Esophagus mucosa (tissue), 1 donor: ENCODE measurements at regions not wholly inside any gene's neighbourhood (a gene's known extent, or its start where the extent isn't known, plus 50 kb on each side); places are given as distances from the start of the nearest gene placed in this dataset.

Experiments used
- ATAC-seq: fragments of 200-7000 bp; cut with Tn5 transposase; one replicate; pipeline ENCODE4 v1.9.1; 2020
- donor health status: DM: yes; HTN: yes; CAD: no.

DNA sequence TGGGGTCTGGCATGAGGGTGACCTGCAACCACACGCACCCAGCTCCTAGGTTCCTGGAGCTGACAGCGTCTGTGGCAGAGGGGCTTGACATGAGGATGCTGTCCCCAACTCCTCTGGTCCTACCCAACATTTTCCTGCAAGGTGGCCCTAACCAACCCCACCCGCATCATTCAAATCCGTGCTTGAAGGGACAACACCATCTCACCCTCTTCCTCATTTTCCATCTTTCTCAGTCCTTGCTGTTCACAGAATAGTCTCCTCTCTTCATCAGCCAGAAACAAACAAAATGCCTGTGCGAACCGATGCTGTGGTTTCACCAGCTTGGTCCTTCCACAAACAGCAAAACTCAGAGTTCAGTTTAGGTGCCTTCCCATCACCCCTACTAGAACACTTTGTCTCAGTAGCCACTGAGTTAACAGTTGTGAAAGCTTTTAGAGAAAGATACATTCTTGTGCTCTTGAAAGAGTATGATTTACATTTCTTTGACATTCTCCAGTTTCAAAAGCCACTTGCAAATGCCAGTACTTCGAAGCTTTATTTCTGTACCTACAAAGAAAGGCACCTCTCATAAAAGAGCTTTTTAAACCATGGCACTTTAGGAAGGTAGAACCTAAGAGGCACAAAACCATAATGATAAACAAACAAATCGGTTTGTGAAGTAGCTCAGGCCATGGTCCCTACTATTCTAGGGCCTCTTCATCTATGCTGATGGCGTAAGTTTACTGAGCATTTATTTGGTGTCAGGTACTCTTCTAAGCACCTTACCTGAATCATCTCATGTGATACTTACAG lies 360.1 kb downstream of the SHQ1 start:
- ATAC-seq: no peak

DNA sequence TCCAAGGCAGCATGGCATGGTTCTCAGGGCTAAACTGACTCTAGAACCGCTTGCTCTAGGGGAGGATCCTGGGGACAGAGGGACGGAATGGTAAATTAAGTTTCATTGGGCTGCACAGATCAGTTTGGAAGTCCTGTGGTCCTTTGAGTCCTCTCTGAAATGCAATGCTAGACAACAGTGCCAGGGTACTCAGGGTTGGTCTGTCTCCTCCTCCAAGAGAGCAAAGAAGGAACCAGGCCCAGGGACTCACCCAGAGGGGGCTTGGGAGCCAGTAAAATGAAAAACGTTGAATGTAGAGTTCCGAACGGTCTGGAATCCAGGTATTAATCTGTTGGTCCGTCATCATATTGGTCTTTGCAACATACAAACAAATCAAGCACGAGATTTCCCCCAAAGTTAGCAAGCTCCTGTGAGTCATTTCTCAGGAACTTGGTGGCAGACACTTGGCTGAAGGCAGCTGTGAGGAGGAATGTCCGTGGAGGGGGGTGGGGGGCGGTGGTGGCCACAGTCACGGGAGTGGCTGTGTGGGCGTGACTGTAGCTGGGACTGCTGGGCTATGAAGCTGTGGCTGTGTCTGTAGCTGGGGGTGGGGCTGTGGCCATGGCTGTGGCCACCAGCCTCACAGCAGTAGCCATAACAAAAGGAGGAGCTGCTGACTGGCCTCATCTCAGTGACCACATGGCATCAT lies 361.0 kb downstream of the SHQ1 start:
- ATAC-seq: no peak

DNA sequence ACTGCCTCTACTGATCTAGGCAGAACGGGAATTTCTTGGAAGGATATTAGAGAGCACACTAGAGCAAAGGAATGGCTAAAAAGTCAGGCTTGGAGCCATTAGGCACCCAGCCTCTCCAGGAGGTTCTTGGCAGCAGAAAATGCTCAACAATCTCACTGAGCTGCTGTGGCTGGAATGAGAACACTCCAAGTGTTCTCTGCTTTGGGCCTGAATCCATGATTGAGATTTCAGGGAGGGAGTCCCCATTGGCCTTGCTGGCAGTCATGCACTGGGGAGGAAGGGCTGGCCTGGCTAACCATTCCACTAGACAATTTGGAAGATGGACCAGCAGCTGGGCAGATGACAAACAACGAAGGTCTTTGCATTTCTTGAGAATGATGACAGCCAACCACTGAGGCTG lies 362.6 kb downstream of the SHQ1 start:
- ATAC-seq: no peak

DNA sequence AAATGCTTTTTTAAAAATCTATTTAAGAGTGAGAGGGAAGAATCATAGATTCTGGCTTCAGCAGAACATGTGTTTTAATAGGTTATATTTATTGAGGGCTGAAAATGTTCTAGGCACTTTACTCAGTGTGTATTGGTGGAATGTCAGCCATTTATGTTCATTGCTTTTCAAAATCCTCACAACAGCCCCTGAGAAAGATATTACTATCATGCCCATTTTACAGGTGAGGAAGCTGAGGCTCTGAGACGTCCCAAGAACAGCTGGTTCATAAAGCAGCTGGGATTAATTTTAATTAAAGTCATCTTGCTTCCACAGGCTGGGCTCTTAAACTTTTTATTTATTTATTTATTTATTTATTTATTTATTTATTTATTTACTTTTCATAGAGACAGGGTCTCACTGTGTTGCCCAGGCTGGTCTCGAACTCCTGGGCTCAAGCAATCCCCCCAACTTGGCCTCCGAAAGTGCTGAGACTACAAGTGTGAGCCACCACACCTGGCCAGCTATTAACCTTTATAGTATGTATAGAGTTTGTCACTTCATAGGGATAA lies 364.6 kb downstream of the SHQ1 start:
- no peak for ATAC-seq

DNA sequence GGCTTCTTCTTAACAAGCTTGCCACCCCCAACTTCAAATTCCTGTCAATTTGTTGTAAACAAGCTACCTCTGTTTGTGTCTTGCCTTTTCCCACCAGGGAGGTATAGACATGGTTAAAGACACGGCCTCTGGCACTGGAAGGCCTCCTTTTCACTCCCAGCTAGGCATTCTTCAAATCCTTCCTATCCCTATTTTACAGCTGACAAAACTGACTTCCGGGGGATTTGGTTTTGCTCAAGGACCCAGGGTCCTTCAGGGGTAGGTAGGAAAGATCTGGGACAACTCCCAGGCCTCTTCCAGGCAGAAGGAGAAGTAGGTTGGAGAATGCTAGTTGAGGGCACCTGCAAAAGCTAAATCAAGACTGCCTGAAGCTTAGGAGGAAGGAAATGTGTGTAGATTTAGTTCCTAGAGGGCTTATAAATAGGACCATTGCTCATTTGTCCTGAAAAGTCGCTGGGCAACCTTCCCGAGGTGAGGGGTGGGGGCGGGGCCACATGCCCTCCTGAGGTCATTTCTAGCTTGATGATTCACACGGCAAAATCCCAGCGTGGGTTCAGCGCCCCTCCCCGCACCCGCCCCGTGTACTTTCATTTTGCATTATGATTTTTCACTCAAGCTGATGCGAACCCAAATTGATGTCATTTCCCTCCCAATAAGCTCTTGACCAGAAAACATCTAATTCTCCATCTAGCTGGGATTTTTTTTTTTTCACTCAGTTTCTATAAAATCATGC lies 365.5 kb downstream of the SHQ1 start:
- ATAC-seq: peak; percentile 80

DNA sequence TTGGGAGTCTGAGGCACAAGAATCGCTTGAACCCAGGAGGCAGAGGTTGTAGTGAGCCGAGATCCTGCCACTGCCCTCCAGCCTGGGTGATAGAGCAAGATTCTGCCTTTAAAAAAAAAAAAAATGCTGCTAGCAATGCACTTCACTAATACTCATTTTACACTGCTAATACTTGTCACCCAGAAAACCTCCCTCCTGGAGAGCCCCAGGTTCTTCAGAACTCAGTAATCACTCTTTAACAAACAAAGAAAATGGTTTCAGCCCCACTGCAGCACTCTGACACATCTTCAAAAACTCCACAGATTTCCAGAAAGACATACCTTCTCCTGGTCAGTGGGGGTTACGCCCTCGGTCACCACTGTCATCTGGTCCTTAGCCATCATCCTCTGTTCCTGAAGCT lies 366.7 kb downstream of the SHQ1 start:
- no peak for ATAC-seq

DNA sequence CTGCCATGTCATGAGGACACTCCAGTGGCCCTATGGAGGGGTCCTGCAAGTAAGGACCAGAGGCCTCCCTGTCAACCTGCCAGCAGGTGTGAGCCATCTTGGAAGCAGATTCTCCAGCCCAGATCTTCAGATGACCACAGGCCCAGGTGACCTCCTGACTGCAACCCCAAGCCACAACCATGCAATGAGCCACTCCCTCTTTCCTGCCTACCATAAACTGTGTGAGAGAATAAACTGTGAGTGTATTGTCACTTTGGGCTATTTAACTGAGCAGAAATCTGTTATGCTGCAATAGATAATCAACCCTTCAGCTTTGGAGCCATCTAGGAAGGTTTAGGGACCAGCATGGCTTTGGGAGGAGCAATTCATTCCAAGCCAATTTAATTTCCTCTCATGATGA lies 367.9 kb downstream of the SHQ1 start:
- ATAC-seq: no peak

DNA sequence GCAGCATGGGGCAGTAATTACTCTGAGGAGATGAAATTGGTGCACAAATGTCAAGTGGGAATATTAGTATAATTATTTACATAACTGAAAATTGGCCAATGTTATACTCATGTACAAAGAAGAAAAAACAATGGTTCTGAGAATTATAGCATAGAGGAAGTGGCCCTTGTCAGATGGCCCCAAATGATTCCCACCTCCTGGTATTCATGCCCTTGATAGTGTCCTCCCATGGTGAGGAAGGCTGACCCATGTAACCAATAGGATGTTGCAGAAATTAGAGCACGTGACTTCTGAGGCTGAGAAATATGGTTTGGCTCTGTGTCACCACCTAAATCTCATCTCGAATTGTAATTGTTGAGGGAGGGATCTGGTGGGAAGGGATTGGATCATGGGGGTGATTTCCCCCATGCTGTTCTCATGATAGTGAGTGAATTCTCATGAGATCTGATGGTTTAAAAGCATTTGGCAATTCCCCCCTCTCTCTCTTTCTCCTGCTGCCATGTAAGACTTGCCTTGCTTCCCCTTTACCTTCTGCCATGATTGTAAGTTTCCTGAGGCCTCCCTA lies 368.5 kb downstream of the SHQ1 start:
- no peak for ATAC-seq

DNA sequence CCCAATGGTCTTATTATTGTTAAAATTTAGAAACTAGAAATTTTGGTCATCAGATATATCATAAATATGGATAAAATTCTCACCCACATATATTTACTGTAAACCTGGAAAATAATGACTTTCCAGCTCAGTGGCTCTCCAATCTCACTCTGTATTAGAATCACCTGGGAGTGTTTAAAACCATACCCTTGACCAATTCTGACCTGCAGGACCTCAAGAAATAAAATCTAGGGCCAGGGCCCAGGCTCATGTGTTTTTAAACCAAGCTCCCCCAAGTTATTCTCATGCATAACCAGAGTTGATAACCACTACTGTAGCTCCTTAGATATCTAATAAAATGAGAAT lies 372.1 kb downstream of the SHQ1 start:
- ATAC-seq: no peak

DNA sequence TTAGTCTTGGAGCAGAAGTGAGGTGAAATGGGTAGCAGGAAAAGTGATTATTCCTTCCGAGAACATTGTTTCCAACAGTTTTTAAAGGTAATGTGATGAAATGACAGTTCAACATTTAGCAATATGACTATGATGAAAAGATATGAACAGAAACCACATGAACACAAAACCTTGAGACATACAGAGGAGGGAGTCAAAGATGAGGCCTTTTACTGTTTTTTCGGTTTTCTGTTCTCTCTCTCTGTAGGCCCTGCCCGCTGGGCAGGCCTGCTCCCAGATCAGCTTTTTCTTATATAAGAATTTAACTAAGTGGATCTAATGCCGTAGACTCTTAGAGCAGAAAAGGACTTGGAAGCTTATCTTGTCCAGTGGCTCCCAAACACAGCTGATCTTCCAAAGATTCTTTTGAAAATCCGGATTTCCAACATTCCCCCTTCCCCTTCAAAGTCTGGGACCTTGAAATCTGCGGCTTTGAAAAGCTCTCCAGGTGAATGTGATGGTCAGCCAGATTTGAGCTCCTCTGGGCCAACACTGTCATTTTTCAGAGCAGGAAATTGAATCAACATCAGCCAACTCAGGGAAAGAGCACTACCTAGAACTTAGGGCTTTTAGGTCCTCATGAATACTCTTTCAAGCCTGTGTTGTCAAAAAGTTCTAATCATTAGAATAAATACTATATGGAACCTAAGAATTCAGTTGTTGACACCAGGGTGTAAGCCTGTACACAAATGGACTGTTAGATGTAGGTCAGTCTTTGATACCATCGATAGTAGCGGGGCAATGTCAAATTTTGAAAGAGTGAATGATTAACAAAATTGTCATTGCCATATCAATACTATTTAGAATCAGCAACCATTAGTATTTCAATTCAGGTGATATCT lies 372.7 kb downstream of the SHQ1 start:
- ATAC-seq: no peak

DNA sequence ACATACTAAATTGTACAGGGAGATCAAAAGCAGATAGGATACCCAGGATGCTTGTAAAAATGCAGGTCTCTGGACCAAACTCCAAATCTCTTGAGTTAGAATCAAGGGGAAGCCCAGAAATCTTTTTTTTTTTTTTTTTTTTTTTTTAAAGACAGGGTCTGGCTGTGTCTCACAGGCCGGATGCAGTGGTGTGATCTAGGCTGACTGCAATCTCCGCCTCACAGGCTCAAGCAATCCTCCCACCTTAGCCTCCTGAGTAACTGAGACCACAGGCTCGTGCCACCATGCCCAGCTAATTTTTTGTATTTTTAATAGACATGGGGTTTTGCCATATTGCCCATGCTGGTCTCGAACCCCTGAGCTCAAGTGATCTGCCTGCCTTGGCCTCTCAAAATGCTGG lies 373.5 kb downstream of the SHQ1 start:
- ATAC-seq: no peak

DNA sequence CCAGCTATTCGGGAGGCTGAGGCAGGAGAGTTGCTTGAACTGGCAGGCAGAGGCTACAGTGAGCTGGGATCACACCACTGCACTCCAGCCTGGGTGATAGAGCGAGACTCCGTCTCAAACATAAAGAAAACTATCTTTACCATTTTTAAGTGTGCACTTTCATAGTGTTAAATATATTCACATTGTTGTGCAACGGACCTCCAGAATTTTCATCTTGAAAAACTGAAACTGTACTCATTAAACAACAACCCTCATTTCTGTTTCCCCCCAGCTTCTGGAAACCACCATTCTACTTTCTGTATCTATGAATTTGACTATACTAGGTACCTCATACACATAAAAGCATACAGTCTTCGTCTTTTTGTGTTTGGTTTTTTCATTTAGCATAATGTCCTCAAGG lies 375.1 kb downstream of the SHQ1 start:
- no peak for ATAC-seq

DNA sequence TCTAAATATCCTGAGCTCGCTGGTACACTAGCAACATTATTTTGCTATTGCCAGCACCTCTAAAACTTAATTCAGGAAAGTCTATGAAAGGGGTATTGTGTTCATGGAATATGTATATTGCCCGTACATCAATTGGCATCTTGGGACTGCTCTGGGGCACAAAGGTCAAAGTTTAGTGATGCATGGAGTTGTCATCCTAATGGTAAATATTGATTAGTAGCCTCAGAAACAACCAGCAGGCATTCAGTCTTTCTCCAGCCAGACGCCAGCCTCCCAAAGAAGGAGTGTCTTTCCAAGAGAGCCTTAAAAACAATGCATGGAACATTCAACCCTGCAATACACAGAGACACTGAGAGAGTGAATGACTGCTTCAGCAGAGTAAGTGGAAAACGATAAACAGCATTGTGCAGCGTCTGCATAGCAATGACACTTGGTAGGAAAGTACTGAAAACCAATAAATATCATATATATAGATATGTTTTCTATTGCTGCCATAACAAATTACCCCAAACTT lies 377.3 kb downstream of the SHQ1 start:
- ATAC-seq: no peak

DNA sequence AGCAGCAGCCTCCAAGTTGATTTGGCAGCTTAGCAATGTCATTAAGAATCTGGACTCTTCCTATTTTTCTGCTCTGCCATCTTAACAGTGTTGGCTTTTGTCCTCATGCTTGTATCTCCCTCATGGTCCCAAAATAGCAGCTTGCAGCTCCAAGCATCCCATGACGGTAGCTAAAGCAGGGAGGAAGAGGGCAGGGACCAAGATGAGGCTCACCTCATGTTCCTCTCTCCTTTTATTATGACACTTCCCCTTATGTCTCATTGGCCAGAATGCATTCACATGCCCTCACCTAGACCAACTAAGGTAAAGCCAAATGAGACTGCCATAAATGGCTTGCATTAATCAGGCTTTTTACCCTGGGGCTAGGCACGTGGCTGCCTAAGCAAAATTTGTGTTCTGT lies 382.4 kb downstream of the SHQ1 start:
- ATAC-seq: peak; percentile 22

DNA sequence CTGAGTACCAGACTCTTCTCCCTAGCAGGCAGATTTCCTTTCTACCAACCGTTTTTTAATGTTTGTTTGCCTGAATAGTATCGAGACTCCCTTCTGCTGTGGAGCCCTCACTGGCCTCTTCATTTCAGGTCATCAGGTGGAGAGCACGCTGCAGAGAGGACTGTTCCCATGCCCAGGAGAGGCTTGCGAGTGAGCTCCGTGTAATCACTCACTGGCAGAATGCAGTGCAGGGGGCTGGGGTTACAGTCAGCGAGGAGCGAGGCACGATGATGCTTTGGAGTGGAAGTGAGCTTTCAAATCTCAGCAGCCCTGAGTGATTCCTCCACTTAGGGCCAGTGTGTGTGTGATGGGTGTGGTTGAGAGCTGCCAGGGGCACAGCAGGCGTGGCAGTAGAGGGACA lies 385.2 kb downstream of the SHQ1 start:
- no peak for ATAC-seq

DNA sequence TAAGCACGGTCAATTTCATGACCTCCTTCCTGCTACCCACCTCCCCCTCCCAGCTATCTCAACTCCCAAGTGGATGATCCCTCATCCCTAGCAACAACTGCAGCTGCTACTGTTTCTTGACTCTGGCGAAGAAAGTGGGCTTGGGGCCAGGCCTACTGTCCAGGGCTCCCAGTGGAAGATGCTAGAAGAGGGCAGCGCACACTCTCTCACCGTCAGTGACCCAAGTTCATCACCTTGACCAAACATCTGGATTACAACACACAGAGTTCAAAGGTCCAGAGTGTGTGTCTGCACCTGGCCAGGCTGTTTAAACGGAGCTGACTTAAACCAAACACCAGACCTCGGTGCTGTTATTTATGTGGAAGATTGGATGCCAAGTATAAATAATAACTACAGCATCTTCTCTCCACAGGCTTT lies 385.6 kb downstream of the SHQ1 start:
- no peak for ATAC-seq

DNA sequence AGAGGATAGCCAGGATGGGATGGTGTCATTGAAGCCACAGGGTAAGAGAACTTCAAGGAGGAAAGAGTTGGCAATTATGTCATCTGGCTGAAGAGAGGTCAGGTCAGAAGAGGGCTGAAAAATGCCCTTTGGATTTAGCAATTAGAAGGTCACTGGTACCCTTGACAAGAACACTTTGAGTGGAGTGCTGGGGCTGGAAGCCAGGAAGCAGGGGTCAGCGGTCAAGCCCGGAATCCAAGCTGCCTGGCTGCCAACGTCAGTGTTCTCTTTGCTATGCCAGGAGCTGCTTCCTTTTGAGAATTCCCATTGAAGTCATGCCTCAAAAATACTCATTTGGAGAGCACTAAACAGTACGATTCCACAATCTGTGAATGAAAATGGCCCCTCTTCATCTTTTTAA lies 386.5 kb downstream of the SHQ1 start:
- ATAC-seq: no peak

DNA sequence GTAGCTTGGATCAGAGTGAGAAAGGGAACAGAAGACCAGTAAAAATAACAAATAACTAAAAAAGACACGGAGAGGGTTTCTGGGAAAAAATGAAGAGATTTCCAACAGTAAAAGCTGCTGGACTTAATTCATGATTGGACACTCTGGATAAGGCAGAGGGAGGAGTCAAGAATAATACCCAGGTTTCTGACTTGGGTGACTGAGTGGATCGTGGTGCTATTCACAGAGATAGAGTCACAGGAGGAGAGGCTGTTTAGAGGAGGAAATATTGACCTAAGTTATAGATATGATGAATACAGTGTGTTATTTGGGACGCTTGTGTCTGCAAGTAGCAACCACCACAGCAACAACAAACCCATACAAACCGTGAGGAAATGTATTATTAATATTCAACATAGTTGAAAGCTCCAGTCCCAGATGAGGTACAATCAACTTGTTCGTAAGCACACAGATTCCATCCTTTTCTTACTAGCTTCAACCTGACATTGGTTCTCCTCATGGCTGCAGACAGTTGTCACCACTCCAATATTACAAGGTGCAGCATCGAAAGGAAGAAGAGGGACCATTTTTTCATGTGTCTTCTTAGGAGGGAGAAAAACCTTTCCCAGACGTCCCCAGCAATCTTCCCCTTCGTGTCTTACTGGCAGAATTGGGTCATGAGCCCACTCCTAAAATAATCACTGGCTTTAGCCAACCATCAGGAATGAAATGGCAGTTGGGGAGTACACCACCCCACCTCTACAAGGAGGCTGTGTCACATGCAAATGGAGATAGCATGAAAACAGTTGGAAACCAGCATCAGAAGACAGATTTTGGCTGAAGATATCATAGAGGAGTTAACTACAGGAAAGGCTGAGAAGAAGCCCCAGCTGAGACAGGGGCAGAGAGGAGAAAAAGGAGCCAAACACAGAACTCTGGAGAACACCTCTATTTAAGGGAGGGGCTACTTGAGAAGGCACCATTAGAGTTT lies 387.8 kb downstream of the SHQ1 start:
- ATAC-seq: no peak

DNA sequence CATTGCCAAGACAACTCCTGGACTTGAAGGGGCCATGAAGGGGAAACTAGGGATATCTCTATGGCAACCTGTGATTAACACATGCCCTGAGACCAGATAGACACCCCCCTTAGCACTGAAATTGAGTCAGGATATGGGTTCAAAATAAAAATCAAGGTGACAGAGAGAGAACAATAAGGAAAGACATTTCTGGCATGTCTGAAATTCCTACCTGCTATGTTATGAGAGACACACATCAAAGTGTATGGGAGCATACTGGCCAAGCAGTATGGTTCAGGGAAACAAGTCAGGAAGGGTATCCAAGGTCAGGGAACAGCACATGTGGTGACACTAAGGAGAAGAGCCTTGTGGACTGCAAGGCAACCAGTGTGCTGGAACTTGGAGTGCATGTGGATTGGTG lies 388.7 kb downstream of the SHQ1 start:
- no peak for ATAC-seq

DNA sequence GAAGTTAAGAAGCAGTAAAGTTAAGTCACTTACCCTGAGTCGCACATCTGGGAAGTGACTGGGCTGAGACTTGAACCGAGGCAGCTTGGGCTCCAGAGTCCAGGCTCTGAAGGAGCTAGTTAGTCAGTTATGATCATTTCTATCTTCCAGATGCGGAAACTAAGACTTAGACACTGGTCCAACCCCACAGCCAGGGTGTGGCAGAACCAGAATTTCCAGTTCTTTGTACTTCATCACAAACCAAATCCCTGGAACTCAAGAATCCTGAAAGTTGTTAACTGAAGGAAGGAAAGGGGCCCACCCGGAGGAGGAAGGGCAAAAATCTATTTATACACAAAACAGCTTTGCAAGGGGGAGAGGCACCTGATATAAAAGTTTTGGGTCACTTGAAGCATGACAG lies 389.9 kb downstream of the SHQ1 start:
- peak; percentile 94 for ATAC-seq

DNA sequence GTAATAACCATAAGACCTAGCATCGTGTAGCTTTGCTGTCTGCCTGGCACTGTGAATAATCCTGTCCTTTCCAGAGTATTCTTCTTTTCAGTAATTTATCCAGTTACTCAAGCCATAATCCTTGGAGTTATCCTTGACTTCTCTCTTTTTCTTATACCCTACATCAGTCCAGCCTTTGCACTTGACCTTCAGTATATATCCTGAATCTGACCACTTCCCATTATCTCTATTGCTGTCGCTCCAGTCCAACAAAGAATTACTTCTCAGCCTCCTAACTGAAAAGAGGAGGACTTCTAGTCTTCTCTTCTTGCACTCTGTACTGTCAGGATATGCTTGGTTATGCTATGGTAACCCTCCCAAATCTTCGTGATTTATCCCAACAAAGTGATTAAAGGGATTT lies 393.8 kb downstream of the SHQ1 start:
- ATAC-seq: no peak
